ENCODE measurements at regions not wholly inside any gene's neighbourhood (a gene's known extent, or its start where the extent isn't known, plus 50 kb on each side); places are given as distances from the start of the nearest gene placed in this dataset.

DNA sequence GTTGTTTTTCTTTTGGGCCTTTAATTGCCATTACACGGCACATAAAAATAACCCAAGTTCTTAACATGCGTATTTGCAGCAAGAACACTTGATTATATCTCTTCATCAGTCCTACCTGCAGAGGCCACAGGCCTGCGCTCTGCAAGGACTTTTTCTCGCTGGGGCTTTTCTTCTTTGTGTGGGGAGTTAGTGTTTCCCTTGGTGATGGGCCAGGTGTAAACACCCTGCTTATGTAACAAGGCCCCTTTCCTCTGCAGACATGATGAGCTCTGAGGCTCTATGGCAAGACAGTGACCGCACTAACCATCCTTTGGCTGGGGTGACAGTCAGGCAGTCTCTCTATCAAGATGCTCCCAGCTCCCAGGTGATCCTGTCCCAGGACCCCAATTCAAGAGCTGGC, 97.8 kb upstream of the PCSK2 start:
- H3K4me1 ChIP-seq, result no peaks in the 10 kb centered on the region
- DNase-seq (ENCODE audit: extremely low spot score in 2 of 2), result no peak
- no peak overlapping the region for H3K4me3 ChIP-seq
- intact Hi-C loops (cut with DNase I), result no loop called here
- TF ChIP-seq POLR2AphosphoS5 (IDR thresholded peaks at IDR 0.05; ENCODE audit: insufficient read depth in 1 of 2, low read depth in 1 of 2), result no peak
- TF ChIP-seq, protein P1, sequence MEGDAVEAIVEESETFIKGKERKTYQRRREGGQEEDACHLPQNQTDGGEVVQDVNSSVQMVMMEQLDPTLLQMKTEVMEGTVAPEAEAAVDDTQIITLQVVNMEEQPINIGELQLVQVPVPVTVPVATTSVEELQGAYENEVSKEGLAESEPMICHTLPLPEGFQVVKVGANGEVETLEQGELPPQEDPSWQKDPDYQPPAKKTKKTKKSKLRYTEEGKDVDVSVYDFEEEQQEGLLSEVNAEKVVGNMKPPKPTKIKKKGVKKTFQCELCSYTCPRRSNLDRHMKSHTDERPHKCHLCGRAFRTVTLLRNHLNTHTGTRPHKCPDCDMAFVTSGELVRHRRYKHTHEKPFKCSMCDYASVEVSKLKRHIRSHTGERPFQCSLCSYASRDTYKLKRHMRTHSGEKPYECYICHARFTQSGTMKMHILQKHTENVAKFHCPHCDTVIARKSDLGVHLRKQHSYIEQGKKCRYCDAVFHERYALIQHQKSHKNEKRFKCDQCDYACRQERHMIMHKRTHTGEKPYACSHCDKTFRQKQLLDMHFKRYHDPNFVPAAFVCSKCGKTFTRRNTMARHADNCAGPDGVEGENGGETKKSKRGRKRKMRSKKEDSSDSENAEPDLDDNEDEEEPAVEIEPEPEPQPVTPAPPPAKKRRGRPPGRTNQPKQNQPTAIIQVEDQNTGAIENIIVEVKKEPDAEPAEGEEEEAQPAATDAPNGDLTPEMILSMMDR (IDR thresholded peaks at IDR 0.05), result no peak
- TF ChIP-seq POLR2A (IDR thresholded peaks at IDR 0.05), result no peak
- no peaks in the 10 kb centered on the region for H3K27me3 ChIP-seq
- no peak overlapping the region for H3K27ac ChIP-seq
- no peaks in the 10 kb centered on the region for H3K36me3 ChIP-seq
- H3K9me3 ChIP-seq, result no peaks in the 10 kb centered on the region

DNA sequence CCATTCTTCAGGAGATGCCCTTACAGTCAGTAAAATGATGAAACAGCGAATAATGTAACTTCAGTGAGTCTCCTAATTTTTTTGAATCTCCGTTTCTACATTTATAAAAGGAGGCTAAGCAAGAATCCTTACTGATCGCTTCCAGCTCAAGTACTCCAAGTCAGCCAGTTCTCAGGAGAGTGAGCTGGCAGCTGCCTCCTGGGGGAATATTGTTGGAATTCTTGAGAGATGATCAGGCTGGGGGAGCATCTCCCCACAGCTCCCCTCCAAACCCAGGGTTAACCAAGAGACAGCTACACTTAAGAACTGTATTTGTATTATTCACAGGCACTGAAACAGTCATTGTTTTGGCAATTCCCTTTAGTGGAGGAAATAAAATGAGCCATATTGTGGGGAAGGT, 89.1 kb upstream of the PCSK2 start:
- no peak for DNase-seq (ENCODE audit: extremely low spot score in 2 of 2)
- intact Hi-C loops (cut with DNase I), result no loop called here
- no peak overlapping the region for H3K4me3 ChIP-seq
- no peaks in the 10 kb centered on the region for H3K27me3 ChIP-seq
- H3K9me3 ChIP-seq, result no peaks in the 10 kb centered on the region
- H3K27ac ChIP-seq, result no peak overlapping the region
- H3K4me1 ChIP-seq, result no peaks in the 10 kb centered on the region
- no peaks in the 10 kb centered on the region for H3K36me3 ChIP-seq
- TF ChIP-seq POLR2A (IDR thresholded peaks at IDR 0.05) (no peak), POLR2AphosphoS5 (IDR thresholded peaks at IDR 0.05; ENCODE audit: insufficient read depth in 1 of 2, low read depth in 1 of 2) (no peak)
- TF ChIP-seq, protein P1 (IDR thresholded peaks at IDR 0.05), result no peak

DNA sequence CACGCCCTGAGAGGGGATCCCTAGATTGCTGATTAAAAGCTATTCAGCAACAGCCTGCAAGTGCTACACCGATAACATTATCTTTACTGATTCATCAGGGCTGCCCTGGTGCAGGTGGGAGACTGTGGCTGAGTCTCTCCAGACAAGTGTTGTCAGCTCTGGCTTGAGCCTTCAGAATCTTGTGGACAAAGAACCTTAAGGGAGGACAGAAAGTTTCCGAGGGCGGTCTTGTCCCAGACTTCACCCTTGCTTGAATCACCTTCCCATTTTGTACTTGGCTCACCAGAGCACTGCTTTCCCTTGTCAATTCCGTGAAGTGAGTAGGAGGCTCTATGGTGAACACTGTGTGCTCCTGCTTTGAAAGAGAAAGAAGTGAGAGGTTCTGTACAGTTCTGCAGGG, 88.6 kb upstream of the PCSK2 start:
- no peaks in the 10 kb centered on the region for H3K9me3 ChIP-seq
- no peaks in the 10 kb centered on the region for H3K4me1 ChIP-seq
- H3K36me3 ChIP-seq, result no peaks in the 10 kb centered on the region
- intact Hi-C loops (cut with DNase I), result no loop called here
- no peak for DNase-seq (ENCODE audit: extremely low spot score in 2 of 2)
- H3K27ac ChIP-seq, result no peak overlapping the region
- TF ChIP-seq, protein P1 (IDR thresholded peaks at IDR 0.05), result no peak
- TF ChIP-seq POLR2A (IDR thresholded peaks at IDR 0.05), result no peak
- no peak for TF ChIP-seq POLR2AphosphoS5 (IDR thresholded peaks at IDR 0.05; ENCODE audit: insufficient read depth in 1 of 2, low read depth in 1 of 2)
- H3K4me3 ChIP-seq, result no peak overlapping the region
- no peaks in the 10 kb centered on the region for H3K27me3 ChIP-seq

DNA sequence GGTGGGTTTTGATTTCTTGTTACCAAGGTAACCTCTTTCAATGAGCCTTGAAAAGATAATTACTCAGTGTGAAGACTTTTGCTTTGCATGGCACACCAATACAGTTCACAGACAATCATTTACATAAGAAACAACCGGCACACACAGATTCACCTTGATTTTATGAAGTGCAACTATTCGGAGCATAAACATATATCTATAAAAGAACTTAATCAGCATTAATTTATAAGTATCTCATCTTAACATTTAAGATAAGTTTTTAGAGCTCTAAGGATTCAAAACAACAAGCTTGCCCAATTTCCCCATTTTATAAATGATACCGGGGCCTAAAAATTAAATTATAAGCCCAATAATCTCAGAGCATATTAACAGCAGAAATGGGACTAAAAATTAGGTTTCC, 85.9 kb upstream of the PCSK2 start:
- Histone ChIP-seq H3K4me3 (no peak overlapping the region), H3K4me1 (no peaks in the 10 kb centered on the region), H3K27me3 (no peaks in the 10 kb centered on the region), H3K27ac (no peak overlapping the region), H3K36me3 (no peaks in the 10 kb centered on the region), H3K9me3 (no peaks in the 10 kb centered on the region)
- no peak for DNase-seq (ENCODE audit: extremely low spot score in 2 of 2)
- TF ChIP-seq, protein P1 (IDR thresholded peaks at IDR 0.05), result no peak
- no peak for TF ChIP-seq POLR2AphosphoS5 (IDR thresholded peaks at IDR 0.05; ENCODE audit: insufficient read depth in 1 of 2, low read depth in 1 of 2)
- no peak for TF ChIP-seq POLR2A (IDR thresholded peaks at IDR 0.05)
- intact Hi-C loops (cut with DNase I), result no loop called here

DNA sequence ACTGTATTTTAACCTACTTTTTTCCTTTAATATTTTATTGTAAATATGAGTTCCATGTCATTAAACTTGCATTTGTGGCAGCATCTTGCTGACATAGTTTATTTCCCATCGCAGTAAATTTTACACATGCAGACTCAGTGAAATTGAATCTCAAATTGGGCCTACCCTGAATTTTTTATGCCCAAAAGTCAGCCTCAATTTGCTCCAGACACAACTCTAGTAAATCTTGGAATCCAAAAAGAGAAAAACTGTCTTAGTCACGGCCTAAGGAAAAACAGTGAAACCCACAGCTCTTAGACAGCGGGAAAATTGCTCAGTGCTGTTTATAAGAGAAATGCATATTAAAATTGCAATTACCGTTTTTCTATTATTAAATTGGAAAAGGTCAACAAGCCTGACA, 85.3 kb upstream of the PCSK2 start:
- H3K4me1 ChIP-seq, result no peaks in the 10 kb centered on the region
- intact Hi-C loops (cut with DNase I), result no loop called here

More for the DNA sequence above, 85.3 kb upstream of the PCSK2 start:
- Histone ChIP-seq H3K36me3 (no peaks in the 10 kb centered on the region), H3K9me3 (no peaks in the 10 kb centered on the region), H3K27me3 (no peaks in the 10 kb centered on the region), H3K4me3 (no peak overlapping the region), H3K27ac (no peak overlapping the region)
- TF ChIP-seq POLR2AphosphoS5 (IDR thresholded peaks at IDR 0.05; ENCODE audit: insufficient read depth in 1 of 2, low read depth in 1 of 2) (no peak), POLR2A (IDR thresholded peaks at IDR 0.05) (no peak)
- TF ChIP-seq, protein P1 (IDR thresholded peaks at IDR 0.05), result no peak
- DNase-seq (ENCODE audit: extremely low spot score in 2 of 2), result no peak

All from vagina (tissue), 2 donors.